GM12865 (cell line): ENCODE measurements at regions not wholly inside any gene's neighbourhood (a gene's known extent, or its start where the extent isn't known, plus 50 kb on each side); places are given as distances from the start of the nearest gene placed in this dataset.

Experiments used
- DNase-seq: peaks from one replicate; pipeline ENCODE4 v3.0.0; 2010; ENCODE audit warnings: low read depth
- H3K4me3 ChIP-seq: 2 replicates; pipeline ENCODE4 v1.5.1; 2011; ENCODE audit warnings: mild to moderate bottlenecking, low read depth, low read length, control low read depth
- CTCF ChIP-seq: IDR thresholded peaks from 2 replicates; pipeline ENCODE4 v1.5.1; 2011; ENCODE audit warnings: low read length, control low read depth, low read depth, inconsistent platforms; ENCODE audit not compliant: insufficient read depth; ENCODE audit errors: missing control alignments

GRCh38 chr17:77824780-77825280, 133.7 kb upstream of the TNRC6C start:
- no peak overlapping the region for H3K4me3 ChIP-seq
- TF ChIP-seq CTCF: no peak
- no peak for DNase-seq

GRCh38 chr17:77825621-77826020, 132.9 kb upstream of the TNRC6C start:
- TF ChIP-seq CTCF: no peak
- DNase-seq: no peak

GRCh38 chr17:77826132-77826873, 132.2 kb upstream of the TNRC6C start:
- H3K4me3 ChIP-seq: no peak overlapping the region
- no peak for TF ChIP-seq CTCF
- no peak for DNase-seq

More at GRCh38 chr17:77825621-77826020, 132.9 kb upstream of the TNRC6C start:
- H3K4me3 ChIP-seq: no peak overlapping the region

GRCh38 chr17:77827039-77827438, 131.5 kb upstream of the TNRC6C start:
- DNase-seq: no peak
- no peak for TF ChIP-seq CTCF
- no peak overlapping the region for H3K4me3 ChIP-seq

GRCh38 chr17:77827511-77827910, 131.0 kb upstream of the TNRC6C start:
- no peak overlapping the region for H3K4me3 ChIP-seq
- DNase-seq: no peak
- TF ChIP-seq CTCF: no peak

- no peak for DNase-seq
- no peak overlapping the region for H3K4me3 ChIP-seq
- TF ChIP-seq CTCF: no peak
Measured at GRCh38 chr17:77828749-77829539, 129.6 kb upstream of the TNRC6C start.
